ENCODE measurements at regions not wholly inside any gene's neighbourhood (a gene's known extent, or its start where the extent isn't known, plus 50 kb on each side); places are given as distances from the start of the nearest gene placed in this dataset.
A peak's percentile ranks its signal among the peaks of the same experiment; 100 is the strongest.
"Not testable (repeated sequence)": the region's sequence is repeated elsewhere in the genome, so short reads cannot be mapped to it uniquely, and the experiment has no call there.

DNA sequence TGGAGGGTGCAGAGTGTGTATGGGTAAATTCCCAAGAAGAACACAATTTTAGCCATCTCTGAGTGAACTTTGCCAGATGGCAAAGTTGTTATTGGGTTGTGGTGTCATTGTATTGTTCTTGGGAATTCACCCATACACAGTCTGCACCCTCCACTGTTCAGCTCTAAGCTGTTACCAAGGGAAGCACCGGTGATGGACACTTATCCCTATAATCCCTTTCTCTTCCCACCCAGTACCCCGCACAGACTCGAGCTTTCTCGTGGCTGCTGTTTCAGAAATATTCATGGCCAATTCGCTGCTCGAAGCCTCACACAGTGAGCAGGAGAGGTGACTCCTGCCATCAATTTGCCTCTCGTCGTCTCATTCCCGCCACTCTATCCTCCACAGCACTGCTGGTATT is 95.7 kb upstream of the PALMD start:
- ChIA-PET CTCF (no interaction called here), POLR2A (no interaction called here)
- DNase-seq (ENCODE audit: extremely low spot score), result no peak
- no peak for TF ChIP-seq SUZ12 (IDR thresholded peaks at IDR 0.05)
- no peak for TF ChIP-seq ZNF384 (IDR thresholded peaks at IDR 0.05)
- TF ChIP-seq ARNT (IDR thresholded peaks at IDR 0.05), result no peak
- TF ChIP-seq TARDBP (IDR thresholded peaks at IDR 0.05), result no peak
- TF ChIP-seq FOXM1 (IDR thresholded peaks at IDR 0.05; ENCODE audit: borderline replicate concordance), result no peak
- no peak for TF ChIP-seq FOXK2 (IDR thresholded peaks at IDR 0.05)
- TF ChIP-seq LEF1 (IDR thresholded peaks at IDR 0.05; ENCODE audit: borderline replicate concordance), result no peak
- no peak for TF ChIP-seq CTBP1 (IDR thresholded peaks at IDR 0.05; ENCODE audit: borderline replicate concordance)
- TF ChIP-seq BHLHE40 (IDR thresholded peaks at IDR 0.05; ENCODE audit: borderline replicate concordance), result no peak
- TF ChIP-seq L3MBTL2 (conservative IDR thresholded peaks at IDR 0.05), result no peak
- no peak for TF ChIP-seq SP1 (IDR thresholded peaks at IDR 0.05)
- no peak for TF ChIP-seq ELF4 (IDR thresholded peaks at IDR 0.05)
- no peak for TF ChIP-seq NFRKB (IDR thresholded peaks at IDR 0.05)
- TF ChIP-seq, protein P1, sequence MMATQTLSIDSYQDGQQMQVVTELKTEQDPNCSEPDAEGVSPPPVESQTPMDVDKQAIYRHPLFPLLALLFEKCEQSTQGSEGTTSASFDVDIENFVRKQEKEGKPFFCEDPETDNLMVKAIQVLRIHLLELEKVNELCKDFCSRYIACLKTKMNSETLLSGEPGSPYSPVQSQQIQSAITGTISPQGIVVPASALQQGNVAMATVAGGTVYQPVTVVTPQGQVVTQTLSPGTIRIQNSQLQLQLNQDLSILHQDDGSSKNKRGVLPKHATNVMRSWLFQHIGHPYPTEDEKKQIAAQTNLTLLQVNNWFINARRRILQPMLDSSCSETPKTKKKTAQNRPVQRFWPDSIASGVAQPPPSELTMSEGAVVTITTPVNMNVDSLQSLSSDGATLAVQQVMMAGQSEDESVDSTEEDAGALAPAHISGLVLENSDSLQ (IDR thresholded peaks at IDR 0.05), result no peak

DNA sequence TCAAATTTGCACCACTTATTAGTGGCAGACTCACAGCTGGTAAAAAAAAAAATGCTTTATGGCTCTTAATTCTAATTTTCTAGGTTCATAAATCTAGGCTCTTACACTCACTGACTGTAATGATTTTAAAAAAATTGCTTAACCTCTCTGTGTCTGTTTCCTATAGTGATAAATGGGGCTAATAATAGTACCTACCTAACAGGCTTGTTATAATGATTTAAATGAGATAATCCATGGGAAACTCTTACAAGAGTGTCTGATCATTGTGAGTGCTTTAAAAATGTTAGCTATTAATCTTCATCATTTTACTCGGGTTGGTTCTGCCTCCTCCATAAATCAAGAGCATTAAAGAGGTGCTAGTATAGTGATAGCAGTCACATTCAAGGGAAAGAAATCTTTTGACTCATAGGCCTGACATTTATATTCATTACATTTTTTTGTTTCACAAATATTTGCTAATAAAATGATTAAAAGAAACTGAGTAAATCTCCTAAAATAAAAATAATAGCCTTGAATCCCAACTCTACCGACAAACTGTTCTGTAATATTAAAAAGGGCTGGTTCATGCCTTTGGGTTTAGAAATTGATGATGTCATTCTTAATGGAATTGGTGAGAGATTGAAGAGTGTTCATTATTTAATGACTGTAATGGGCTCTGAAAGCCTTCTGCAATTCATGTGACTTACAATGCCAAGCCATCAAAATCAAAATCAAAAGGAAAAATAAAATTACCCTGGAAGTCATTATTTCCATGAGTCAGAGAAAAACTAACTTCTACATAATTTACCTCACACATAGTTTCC is 93.9 kb upstream of the PALMD start:
- POLR2A ChIA-PET, result no interaction called here
- CTCF ChIA-PET, result no interaction called here
- no peak for TF ChIP-seq CTBP1 (IDR thresholded peaks at IDR 0.05; ENCODE audit: borderline replicate concordance)
- TF ChIP-seq ZNF384 (IDR thresholded peaks at IDR 0.05), result no peak
- no peak for TF ChIP-seq L3MBTL2 (conservative IDR thresholded peaks at IDR 0.05)
- no peak for TF ChIP-seq HDGF (IDR thresholded peaks at IDR 0.05; ENCODE audit: borderline replicate concordance)
- TF ChIP-seq ARNT (IDR thresholded peaks at IDR 0.05), result no peak
- TF ChIP-seq SP1 (IDR thresholded peaks at IDR 0.05), result no peak
- TF ChIP-seq, protein P1 (IDR thresholded peaks at IDR 0.05), result peak; percentile 33
- TF ChIP-seq NFRKB (IDR thresholded peaks at IDR 0.05), result no peak
- DNase-seq (ENCODE audit: extremely low spot score), result no peak

DNA sequence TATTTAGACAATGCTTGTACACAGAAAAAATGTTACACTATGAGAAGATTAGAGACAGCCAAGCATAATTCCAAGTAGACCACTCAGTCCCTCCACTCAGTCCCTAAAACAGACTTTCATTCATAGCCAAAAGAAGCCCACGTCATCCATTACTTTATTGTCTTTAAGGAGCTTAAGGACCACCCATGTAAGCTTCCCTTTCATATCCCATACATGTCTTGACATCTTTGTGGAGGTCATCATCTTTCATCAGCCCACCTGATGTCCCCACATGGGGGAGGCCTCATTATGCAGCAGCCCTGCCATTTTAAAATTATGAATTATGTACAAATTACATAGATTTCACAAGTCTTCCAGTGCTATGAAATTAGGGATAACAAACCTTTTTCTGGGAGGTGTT is 92.6 kb upstream of the PALMD start:
- ChIA-PET CTCF (interaction anchor here (0.6 kb wide), 1 partner anchor 110 kb away, joined by 3 read pairs; no protein-coding TSS in a partner anchor), POLR2A (no interaction called here)
- TF ChIP-seq ELF4 (IDR thresholded peaks at IDR 0.05) (no peak), ZNF384 (IDR thresholded peaks at IDR 0.05) (no peak), SUZ12 (IDR thresholded peaks at IDR 0.05) (no peak), FOXK2 (IDR thresholded peaks at IDR 0.05) (no peak), TARDBP (IDR thresholded peaks at IDR 0.05) (no peak), NFRKB (IDR thresholded peaks at IDR 0.05) (no peak), CTBP1 (IDR thresholded peaks at IDR 0.05; ENCODE audit: borderline replicate concordance) (no peak), L3MBTL2 (conservative IDR thresholded peaks at IDR 0.05) (no peak), BHLHE40 (IDR thresholded peaks at IDR 0.05; ENCODE audit: borderline replicate concordance) (no peak), LEF1 (IDR thresholded peaks at IDR 0.05; ENCODE audit: borderline replicate concordance) (no peak), FOXA1 (IDR thresholded peaks at IDR 0.05) (no peak)
- DNase-seq (ENCODE audit: extremely low spot score), result no peak

DNA sequence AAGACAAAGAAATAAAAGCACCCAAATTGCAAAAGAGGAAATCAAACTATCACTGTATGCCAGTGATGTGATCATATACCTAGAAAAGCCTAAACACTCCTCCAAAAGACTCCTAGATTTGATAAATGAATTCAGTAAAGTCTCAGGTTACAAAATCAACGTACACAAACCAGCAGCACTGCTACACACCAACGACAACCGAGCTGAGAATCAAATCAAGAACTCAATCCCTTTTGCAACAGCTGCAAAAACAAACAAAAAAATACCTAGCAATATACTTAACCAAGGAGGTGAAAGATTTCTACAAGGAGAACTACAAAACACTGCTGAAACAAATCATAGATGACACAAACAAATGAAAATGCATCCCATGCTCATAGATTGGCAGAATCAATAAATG is 92.1 kb upstream of the PALMD start:
- DNase-seq (ENCODE audit: extremely low spot score); POLR2A ChIA-PET: not testable (repeated sequence)
- CTCF ChIA-PET, result interaction anchor here (0.6 kb wide), 1 partner anchor 109 kb away, joined by 3 read pairs; no protein-coding TSS in a partner anchor

DNA sequence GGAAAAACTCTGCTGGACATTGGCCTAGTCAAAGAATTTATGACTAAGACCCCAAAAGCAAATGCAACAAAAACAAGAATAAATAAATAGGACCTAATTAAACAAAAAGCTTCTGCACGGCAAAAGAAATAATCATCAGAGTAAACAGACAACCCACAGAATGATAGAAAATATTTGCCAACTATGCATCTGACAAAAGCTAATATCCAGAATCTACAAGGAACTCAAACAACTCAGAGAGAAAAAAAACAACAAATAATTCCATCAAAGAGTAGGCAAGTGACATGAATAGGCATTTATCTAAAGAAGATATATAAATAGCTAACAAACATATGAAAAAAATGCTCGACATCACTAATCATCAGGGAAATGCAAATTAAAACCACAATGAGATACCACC is 91.2 kb upstream of the PALMD start:
- POLR2A ChIA-PET, result no interaction called here
- TF ChIP-seq FOXK2 (IDR thresholded peaks at IDR 0.05) (no peak), TARDBP (IDR thresholded peaks at IDR 0.05) (no peak), NFRKB (IDR thresholded peaks at IDR 0.05) (no peak)
- no peak for DNase-seq (ENCODE audit: extremely low spot score)
- CTCF ChIA-PET, result interaction anchor here (1.1 kb wide), 1 partner anchor 131 kb away, joined by 3 read pairs; no protein-coding TSS in a partner anchor

DNA sequence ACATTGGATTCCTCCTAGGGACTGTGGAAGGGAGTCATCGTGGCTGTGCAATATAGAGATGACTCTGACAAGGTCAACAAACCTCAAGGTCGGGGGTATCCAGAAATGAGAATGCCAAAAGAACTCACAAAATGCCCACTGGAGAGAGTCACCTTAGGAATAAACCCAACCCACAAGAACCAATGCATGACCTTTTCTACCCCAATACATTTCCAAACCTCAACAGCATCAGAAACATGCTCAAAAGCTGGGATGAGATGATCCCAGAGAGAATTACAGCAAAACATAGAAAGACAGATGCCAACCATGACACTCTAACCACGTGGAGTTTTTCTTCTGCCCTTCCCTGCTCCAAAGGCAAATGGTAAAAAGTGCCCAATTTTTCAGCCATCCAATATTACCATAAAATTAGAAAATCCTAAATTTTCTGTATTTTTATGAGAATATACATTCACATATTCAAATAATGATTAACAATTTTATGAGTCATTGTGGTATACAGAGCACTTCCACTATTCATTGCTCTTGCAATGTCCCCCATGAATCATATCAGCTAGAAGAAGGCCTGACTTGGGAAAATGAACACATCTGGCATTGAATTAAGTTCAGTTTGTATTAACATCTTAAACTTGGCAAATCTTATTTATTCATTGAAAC is 88.2 kb upstream of the PALMD start:
- POLR2A ChIA-PET, result no interaction called here
- TF ChIP-seq ELF4 (IDR thresholded peaks at IDR 0.05) (no peak), TARDBP (IDR thresholded peaks at IDR 0.05) (no peak), ZNF384 (IDR thresholded peaks at IDR 0.05) (no peak), BHLHE40 (IDR thresholded peaks at IDR 0.05; ENCODE audit: borderline replicate concordance) (no peak)
- CTCF ChIA-PET, result no interaction called here
- DNase-seq (ENCODE audit: extremely low spot score), result no peak

DNA sequence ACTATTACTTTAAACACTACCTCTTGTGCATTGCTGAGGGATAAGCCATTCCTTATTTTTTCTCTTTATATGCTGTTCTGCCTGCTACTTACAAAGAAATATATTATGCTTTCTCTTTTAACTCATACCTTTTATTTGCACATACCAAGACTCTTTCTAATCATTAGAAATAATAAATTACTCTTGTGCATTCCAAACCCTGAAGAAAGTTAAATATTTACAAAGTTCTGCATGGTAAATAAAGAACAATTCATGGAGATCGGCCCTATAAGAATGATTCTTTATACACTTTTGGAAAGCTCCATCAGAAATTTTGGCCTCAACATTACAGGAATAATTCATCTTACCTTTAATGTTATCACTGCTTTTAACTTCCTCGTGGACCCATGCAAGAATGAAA is 86.7 kb upstream of the PALMD start:
- CTCF ChIA-PET, result no interaction called here
- no peak for TF ChIP-seq ZNF384 (IDR thresholded peaks at IDR 0.05)
- no peak for TF ChIP-seq NFRKB (IDR thresholded peaks at IDR 0.05)
- no peak for TF ChIP-seq HDGF (IDR thresholded peaks at IDR 0.05; ENCODE audit: borderline replicate concordance)
- POLR2A ChIA-PET, result no interaction called here
- DNase-seq (ENCODE audit: extremely low spot score), result no peak
